ENCODE measurements at regions not wholly inside any gene's neighbourhood (a gene's known extent, or its start where the extent isn't known, plus 50 kb on each side); places are given as distances from the start of the nearest gene placed in this dataset.

DNA sequence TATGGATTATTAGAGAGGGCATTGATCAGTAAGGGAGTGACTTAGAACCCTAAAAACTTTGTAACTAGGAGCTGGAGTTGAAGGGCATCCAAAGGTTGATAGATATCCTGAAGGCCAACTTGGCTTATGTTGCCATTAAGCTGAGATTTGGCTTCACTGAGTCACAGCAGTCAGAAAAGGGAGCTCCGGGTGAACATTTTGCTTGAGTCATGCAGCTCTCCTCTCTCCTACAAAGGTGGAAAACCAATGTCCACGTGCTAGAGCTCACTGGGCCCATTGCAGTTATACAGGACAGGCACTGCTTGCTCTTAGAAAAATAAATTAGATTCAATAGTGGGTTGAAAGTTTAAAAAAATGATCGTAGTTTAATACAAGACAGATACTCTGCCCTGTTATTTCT, 87.3 kb upstream of the LRIG3 start:
- Histone ChIP-seq H3K27me3 (ENCODE audit: low read length) (no peaks in the 10 kb centered on the region), H3K36me3 (ENCODE audit: insufficient read depth, low read length) (no peaks in the 10 kb centered on the region), H3K4me1 (ENCODE audit: low read length) (no peaks in the 10 kb centered on the region), H3K9ac (ENCODE audit: low read length) (no peak overlapping the region), H3K79me2 (ENCODE audit: low read length) (no peaks in the 10 kb centered on the region), H3K4me3 (ENCODE audit: low read length) (no peak overlapping the region), H4K20me1 (ENCODE audit: insufficient read depth, low read depth, low read length) (no peaks in the 10 kb centered on the region), H2AFZ (ENCODE audit: low read length) (no peak overlapping the region), H3K9me3 (ENCODE audit: low read length) (no peaks in the 10 kb centered on the region), H3K9me2 (replicated peaks; ENCODE audit: insufficient read depth, low read length) (no peaks in the 10 kb centered on the region), H3K27ac (ENCODE audit: low read length) (no peak overlapping the region), H3K4me2 (ENCODE audit: low read depth, low read length, poor library complexity, severe bottlenecking) (no peak overlapping the region)
- DNase-seq: no peak

DNA sequence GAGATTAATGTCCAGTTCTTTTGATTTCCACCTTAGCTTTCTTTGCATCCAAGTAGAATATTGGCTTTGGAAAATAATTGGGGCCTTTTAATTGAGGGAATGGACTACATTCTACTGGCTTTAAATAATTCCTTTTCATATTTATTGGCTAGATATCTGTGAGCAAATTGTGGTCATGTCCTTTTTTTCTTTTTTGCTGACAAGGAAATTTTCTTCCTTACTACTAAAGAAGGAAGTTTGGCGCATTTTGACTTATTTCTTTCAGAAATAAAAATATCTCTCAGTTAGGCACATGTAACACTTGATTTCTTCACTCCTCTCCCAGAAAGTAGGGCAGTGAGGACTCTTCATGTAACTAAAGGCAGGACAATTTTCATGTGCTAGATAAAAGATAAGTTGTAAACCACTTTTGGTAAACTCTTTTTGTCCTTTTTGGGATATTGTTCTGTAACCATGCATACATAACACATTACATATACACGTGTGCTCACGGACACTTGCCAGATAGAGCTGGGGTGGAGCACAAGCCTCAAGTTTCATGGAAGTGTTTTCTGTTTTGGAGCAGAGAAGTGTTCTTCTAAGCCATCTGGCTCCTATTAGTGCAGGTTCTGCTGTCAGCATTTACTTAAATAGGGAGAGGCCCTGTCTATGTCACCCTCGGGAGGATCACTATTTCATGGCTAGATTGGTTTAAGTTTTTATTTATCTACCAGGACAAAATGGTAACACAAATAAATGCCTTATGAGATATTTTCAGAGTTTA, 85.1 kb upstream of the LRIG3 start:
- H3K9ac ChIP-seq (ENCODE audit: low read length): no peak overlapping the region
- no peak overlapping the region for H3K27ac ChIP-seq (ENCODE audit: low read length)
- H3K79me2 ChIP-seq (ENCODE audit: low read length): no peaks in the 10 kb centered on the region
- H3K9me2 ChIP-seq (replicated peaks; ENCODE audit: insufficient read depth, low read length): no peaks in the 10 kb centered on the region
- no peaks in the 10 kb centered on the region for H4K20me1 ChIP-seq (ENCODE audit: insufficient read depth, low read depth, low read length)
- H3K27me3 ChIP-seq (ENCODE audit: low read length): no peaks in the 10 kb centered on the region
- no peaks in the 10 kb centered on the region for H3K36me3 ChIP-seq (ENCODE audit: insufficient read depth, low read length)
- no peak overlapping the region for H3K4me3 ChIP-seq (ENCODE audit: low read length)
- H3K4me1 ChIP-seq (ENCODE audit: low read length): no peaks in the 10 kb centered on the region
- no peak for DNase-seq
- H3K4me2 ChIP-seq (ENCODE audit: low read depth, low read length, poor library complexity, severe bottlenecking): no peak overlapping the region
- no peaks in the 10 kb centered on the region for H3K9me3 ChIP-seq (ENCODE audit: low read length)
- no peak overlapping the region for H2AFZ ChIP-seq (ENCODE audit: low read length)

DNA sequence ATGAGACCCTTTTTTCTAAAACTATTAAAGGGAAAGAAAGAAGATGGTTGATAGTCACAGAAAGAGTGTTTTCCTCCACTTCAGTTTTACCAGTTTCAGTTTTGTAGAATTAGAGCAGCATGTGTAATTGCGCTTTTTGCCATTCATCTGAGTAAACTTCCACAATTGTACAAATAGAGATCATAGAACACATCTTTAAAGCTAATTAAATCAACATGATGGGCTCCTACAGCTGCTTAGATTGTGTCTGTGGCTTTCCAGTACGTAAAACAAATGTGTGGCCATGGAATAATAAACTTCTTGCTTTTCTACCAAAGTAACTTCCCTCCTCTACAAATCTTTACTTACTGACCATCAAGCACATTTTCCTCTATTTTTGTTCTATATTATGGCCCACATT, 84.2 kb upstream of the LRIG3 start:
- Histone ChIP-seq H3K36me3 (ENCODE audit: insufficient read depth, low read length) (no peaks in the 10 kb centered on the region), H3K27me3 (ENCODE audit: low read length) (no peaks in the 10 kb centered on the region), H3K9me2 (replicated peaks; ENCODE audit: insufficient read depth, low read length) (no peaks in the 10 kb centered on the region), H3K27ac (ENCODE audit: low read length) (no peak overlapping the region), H3K9ac (ENCODE audit: low read length) (no peak overlapping the region), H3K79me2 (ENCODE audit: low read length) (no peaks in the 10 kb centered on the region), H3K9me3 (ENCODE audit: low read length) (no peaks in the 10 kb centered on the region), H3K4me1 (ENCODE audit: low read length) (no peaks in the 10 kb centered on the region), H4K20me1 (ENCODE audit: insufficient read depth, low read depth, low read length) (no peaks in the 10 kb centered on the region), H2AFZ (ENCODE audit: low read length) (no peak overlapping the region), H3K4me3 (ENCODE audit: low read length) (no peak overlapping the region), H3K4me2 (ENCODE audit: low read depth, low read length, poor library complexity, severe bottlenecking) (no peak overlapping the region)
- DNase-seq: no peak

DNA sequence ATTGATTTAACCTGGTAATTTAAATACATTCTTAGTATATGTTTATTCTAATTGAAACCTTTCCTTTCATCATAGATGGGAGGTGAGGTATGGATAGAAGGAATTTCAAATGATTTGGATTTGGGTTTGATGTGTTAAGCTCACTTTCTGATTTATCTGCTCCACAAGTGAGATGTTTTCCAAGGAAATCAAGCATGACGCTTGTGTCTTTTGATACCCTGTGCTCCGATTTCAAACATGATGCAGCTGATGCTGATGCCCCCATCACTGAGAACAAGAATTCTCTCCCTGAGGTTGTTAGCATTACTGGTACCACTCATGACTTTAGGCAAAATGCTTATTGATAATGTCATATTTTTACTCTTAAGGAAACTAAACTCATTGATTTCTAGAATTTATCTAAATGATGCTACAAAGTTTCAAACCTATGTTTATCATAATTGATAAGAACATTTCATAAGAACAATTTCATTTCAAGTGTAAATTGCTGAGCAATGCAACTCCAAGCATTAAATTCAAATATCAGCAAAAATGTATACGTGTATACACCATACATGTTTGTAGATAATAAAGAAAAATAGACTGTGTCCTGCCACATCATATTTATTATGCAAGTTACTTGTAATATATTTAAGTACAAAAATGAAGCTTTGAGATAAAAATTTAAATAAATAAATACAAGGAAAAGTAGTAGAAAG, 75.5 kb upstream of the LRIG3 start:
- no peaks in the 10 kb centered on the region for H3K9me2 ChIP-seq (replicated peaks; ENCODE audit: insufficient read depth, low read length)
- H3K9me3 ChIP-seq (ENCODE audit: low read length): no peaks in the 10 kb centered on the region
- DNase-seq: no peak

DNA sequence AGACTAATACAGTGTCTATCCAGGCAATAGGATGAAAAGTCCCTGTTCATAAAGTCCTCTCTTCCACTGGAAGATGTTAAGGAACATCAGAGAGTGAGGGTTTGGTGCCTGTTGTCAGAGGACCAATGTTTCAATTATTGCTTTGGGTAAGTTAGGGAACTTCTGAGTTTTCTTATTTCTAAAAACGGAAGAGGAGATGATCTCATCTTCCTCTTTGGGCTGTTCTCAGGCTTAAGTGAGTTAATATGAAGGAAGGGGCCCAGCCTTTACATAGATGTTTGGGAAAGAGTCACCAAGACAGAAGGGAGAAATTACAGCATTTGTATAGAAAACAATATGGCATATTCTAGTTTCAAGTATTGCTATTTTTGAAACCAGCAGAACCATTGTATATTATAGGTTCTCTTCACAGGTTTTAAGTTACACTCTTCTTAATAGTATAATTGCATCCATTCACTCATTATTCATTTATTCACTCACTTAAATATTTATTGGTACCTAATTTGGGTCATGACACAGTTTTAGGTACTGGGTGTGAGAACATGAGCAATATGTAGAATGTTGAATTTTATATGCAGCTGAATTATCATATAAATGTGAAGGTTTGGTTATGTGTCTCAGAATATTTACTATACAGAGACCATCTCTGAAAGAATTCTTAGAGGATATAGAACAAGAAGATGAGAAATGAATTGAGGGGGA, 68.5 kb upstream of the LRIG3 start:
- H3K27me3 ChIP-seq (ENCODE audit: low read length): no peaks in the 10 kb centered on the region
- H3K79me2 ChIP-seq (ENCODE audit: low read length): no peaks in the 10 kb centered on the region
- H3K9ac ChIP-seq (ENCODE audit: low read length): no peak overlapping the region
- no peaks in the 10 kb centered on the region for H3K36me3 ChIP-seq (ENCODE audit: insufficient read depth, low read length)
- H3K9me3 ChIP-seq (ENCODE audit: low read length): peaks cover 4% of the 10 kb centered on the region; the same call in 1 of the 2 replicates
- no peaks in the 10 kb centered on the region for H3K4me1 ChIP-seq (ENCODE audit: low read length)
- no peak overlapping the region for H3K27ac ChIP-seq (ENCODE audit: low read length)
- no peak overlapping the region for H3K4me2 ChIP-seq (ENCODE audit: low read depth, low read length, poor library complexity, severe bottlenecking)
- no peak overlapping the region for H2AFZ ChIP-seq (ENCODE audit: low read length)
- H4K20me1 ChIP-seq (ENCODE audit: insufficient read depth, low read depth, low read length): no peaks in the 10 kb centered on the region
- no peak overlapping the region for H3K4me3 ChIP-seq (ENCODE audit: low read length)
- no peak for DNase-seq
- no peaks in the 10 kb centered on the region for H3K9me2 ChIP-seq (replicated peaks; ENCODE audit: insufficient read depth, low read length)

More for the DNA sequence above, 75.5 kb upstream of the LRIG3 start:
- Histone ChIP-seq H3K4me2 (ENCODE audit: low read depth, low read length, poor library complexity, severe bottlenecking) (no peak overlapping the region), H3K27ac (ENCODE audit: low read length) (no peak overlapping the region), H3K27me3 (ENCODE audit: low read length) (no peaks in the 10 kb centered on the region), H4K20me1 (ENCODE audit: insufficient read depth, low read depth, low read length) (no peaks in the 10 kb centered on the region), H3K36me3 (ENCODE audit: insufficient read depth, low read length) (no peaks in the 10 kb centered on the region), H3K79me2 (ENCODE audit: low read length) (no peaks in the 10 kb centered on the region), H3K4me3 (ENCODE audit: low read length) (no peak overlapping the region), H3K9ac (ENCODE audit: low read length) (no peak overlapping the region), H3K4me1 (ENCODE audit: low read length) (no peaks in the 10 kb centered on the region), H2AFZ (ENCODE audit: low read length) (no peak overlapping the region)

DNA sequence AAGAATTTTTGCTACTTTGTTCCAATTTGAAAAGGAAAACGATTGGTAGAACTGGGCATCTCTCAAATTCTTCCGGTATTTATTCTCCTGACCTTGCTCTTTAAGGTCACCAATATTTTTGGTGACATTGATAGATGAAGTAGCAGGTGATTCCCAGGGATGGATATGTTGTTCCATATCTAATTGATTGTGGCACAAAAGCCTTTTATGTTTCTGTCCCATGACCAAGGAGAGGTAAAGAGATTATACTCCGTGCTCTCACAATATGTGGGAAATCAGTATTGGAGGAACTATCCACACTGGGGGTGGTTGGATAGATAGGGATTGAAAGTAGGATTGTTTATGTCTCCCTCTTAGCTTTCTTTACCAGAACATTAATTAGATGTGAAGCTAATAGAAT, 61.7 kb upstream of the LRIG3 start:
- H3K79me2 ChIP-seq (ENCODE audit: low read length): no peaks in the 10 kb centered on the region
- no peaks in the 10 kb centered on the region for H3K9me3 ChIP-seq (ENCODE audit: low read length)
- no peak overlapping the region for H3K4me2 ChIP-seq (ENCODE audit: low read depth, low read length, poor library complexity, severe bottlenecking)
- H3K36me3 ChIP-seq (ENCODE audit: insufficient read depth, low read length): no peaks in the 10 kb centered on the region
- no peak overlapping the region for H3K4me3 ChIP-seq (ENCODE audit: low read length)
- DNase-seq: no peak
- H2AFZ ChIP-seq (ENCODE audit: low read length): no peak overlapping the region
- H3K4me1 ChIP-seq (ENCODE audit: low read length): no peaks in the 10 kb centered on the region
- H3K27me3 ChIP-seq (ENCODE audit: low read length): no peaks in the 10 kb centered on the region
- H3K27ac ChIP-seq (ENCODE audit: low read length): no peak overlapping the region
- no peak overlapping the region for H3K9ac ChIP-seq (ENCODE audit: low read length)
- H4K20me1 ChIP-seq (ENCODE audit: insufficient read depth, low read depth, low read length): no peaks in the 10 kb centered on the region
- H3K9me2 ChIP-seq (replicated peaks; ENCODE audit: insufficient read depth, low read length): no peaks in the 10 kb centered on the region

DNA sequence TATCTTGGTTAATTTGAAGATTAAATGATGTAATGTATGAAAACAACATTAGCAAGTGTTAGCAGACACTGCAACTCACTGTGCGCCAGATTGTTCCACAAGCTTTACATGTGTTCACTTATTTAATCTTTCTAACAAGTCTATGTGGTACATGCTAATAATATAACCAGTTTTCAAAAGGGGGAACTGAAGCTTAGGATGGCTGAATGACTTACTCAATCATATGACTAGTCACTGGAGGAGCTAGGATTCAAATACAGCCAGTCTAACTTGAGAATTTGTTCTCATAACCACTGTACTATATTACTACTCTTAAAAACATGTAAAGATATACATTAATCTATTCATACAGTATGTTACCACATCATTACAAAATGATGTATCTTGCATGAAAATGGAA, 60.5 kb upstream of the LRIG3 start:
- Histone ChIP-seq H3K27me3 (ENCODE audit: low read length) (no peaks in the 10 kb centered on the region), H3K9ac (ENCODE audit: low read length) (no peak overlapping the region), H3K4me2 (ENCODE audit: low read depth, low read length, poor library complexity, severe bottlenecking) (no peak overlapping the region), H3K27ac (ENCODE audit: low read length) (no peak overlapping the region), H3K36me3 (ENCODE audit: insufficient read depth, low read length) (no peaks in the 10 kb centered on the region), H3K9me3 (ENCODE audit: low read length) (no peaks in the 10 kb centered on the region), H4K20me1 (ENCODE audit: insufficient read depth, low read depth, low read length) (no peaks in the 10 kb centered on the region), H3K4me3 (ENCODE audit: low read length) (no peak overlapping the region), H3K9me2 (replicated peaks; ENCODE audit: insufficient read depth, low read length) (no peaks in the 10 kb centered on the region), H2AFZ (ENCODE audit: low read length) (no peak overlapping the region), H3K4me1 (ENCODE audit: low read length) (no peaks in the 10 kb centered on the region), H3K79me2 (ENCODE audit: low read length) (no peaks in the 10 kb centered on the region)
- no peak for DNase-seq

DNA sequence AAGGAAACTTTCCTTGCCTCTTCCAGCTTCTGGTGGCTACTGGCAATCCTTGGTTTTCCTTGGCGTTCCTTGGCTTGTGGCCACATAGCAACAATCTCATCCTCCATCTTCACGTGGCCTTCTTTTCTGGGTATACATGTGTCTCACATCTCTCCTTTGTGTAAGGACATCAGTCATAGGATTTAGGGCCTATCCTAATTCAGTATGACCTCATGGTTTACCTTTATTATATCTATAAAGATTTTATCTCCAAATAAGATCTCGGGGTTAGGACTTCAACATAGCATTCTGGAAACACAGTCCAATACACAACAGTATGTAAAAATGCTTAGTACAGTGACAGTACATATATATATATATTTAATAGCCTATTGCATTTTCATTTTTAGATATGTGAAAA, 58.4 kb upstream of the LRIG3 start:
- H3K79me2 ChIP-seq (ENCODE audit: low read length): no peaks in the 10 kb centered on the region
- H3K4me3 ChIP-seq (ENCODE audit: low read length): no peak overlapping the region
- no peak overlapping the region for H3K4me2 ChIP-seq (ENCODE audit: low read depth, low read length, poor library complexity, severe bottlenecking)
- no peaks in the 10 kb centered on the region for H3K36me3 ChIP-seq (ENCODE audit: insufficient read depth, low read length)
- no peak overlapping the region for H3K27ac ChIP-seq (ENCODE audit: low read length)
- no peak for DNase-seq
- no peaks in the 10 kb centered on the region for H3K9me2 ChIP-seq (replicated peaks; ENCODE audit: insufficient read depth, low read length)
- H2AFZ ChIP-seq (ENCODE audit: low read length): no peak overlapping the region
- peaks cover 3% of the 10 kb centered on the region; the same call in 1 of the 2 replicates for H3K4me1 ChIP-seq (ENCODE audit: low read length)
- no peaks in the 10 kb centered on the region for H4K20me1 ChIP-seq (ENCODE audit: insufficient read depth, low read depth, low read length)
- H3K9me3 ChIP-seq (ENCODE audit: low read length): no peaks in the 10 kb centered on the region
- no peak overlapping the region for H3K9ac ChIP-seq (ENCODE audit: low read length)
- H3K27me3 ChIP-seq (ENCODE audit: low read length): no peaks in the 10 kb centered on the region
